HEK293 (cell line): ENCODE measurements at regions not wholly inside any gene's neighbourhood (a gene's known extent, or its start where the extent isn't known, plus 50 kb on each side); places are given as distances from the start of the nearest gene placed in this dataset.

Experiments
- CTCF ChIA-PET: fragments of 350-600 bp; formaldehyde crosslinking; extraction: SDS; loops from one replicate; lab custom pipeline; 2021; ENCODE audit warnings: antibody characterized with exemption; lab: Yijun Ruan, JAX
- POLR2A ChIA-PET: fragments of 300-600 bp; formaldehyde crosslinking; extraction: SDS; loops from one replicate; lab custom pipeline; 2020; ENCODE audit warnings: antibody characterized with exemption, inconsistent platforms; lab: Yijun Ruan, JAX
- H3K27ac ChIP-seq: fragments of 200-500 bp; sonication (Bioruptor generic); 2 replicates; pipeline ENCODE4 v1.5.1; 2014; ENCODE audit warnings: low read depth, low read length, control low read depth, inconsistent platforms; ENCODE audit errors: extremely low read depth
- H3K36me3 ChIP-seq, 2 experiments: fragments of 200-500 bp in 1 of 2; sonication (Bioruptor generic) in 1 of 2; 1 replicate in 1 of 2; 2 replicates in 1 of 2; pipeline ENCODE4 v1.5.1; 2014 to 2017; ENCODE audit warnings: inconsistent platforms in 2 of 2, low read length in 2 of 2; ENCODE audit not compliant: control insufficient read depth in 2 of 2, insufficient read depth in 1 of 2
- H3K4me1 ChIP-seq: fragments of 200-500 bp; sonication (Bioruptor generic); 2 replicates; pipeline ENCODE4 v1.5.1; 2014; ENCODE audit warnings: mild to moderate bottlenecking, low read length, inconsistent platforms; ENCODE audit not compliant: control insufficient read depth, insufficient read depth
- H3K4me3 ChIP-seq: 2 replicates; pipeline ENCODE4 v1.5.1; 2011; ENCODE audit warnings: low read depth, mild to moderate bottlenecking, control low read depth, low read length, moderate library complexity
- H3K9me3 ChIP-seq: fragments of 200-500 bp; sonication (Bioruptor generic); 2 replicates; pipeline ENCODE4 v1.5.1; 2014; ENCODE audit warnings: low read depth, low read length, inconsistent platforms; ENCODE audit not compliant: control insufficient read depth, insufficient read depth
- BCL11B ChIP-seq: fragments of 450-650 bp; formaldehyde crosslinking; IDR thresholded peaks from 2 replicates; pipeline ENCODE4 v1.5.1; 2016; ENCODE audit warnings: low read depth, missing biosample characterization, missing genetic modification characterization
- HOXD13 ChIP-seq: sonication (generic); formaldehyde crosslinking; IDR thresholded peaks from 2 replicates; pipeline ENCODE4 v1.8.0; 2022; ENCODE audit warnings: missing genetic modification reagents, borderline replicate concordance
- KLF9 ChIP-seq: fragments of 450-650 bp; formaldehyde crosslinking; IDR thresholded peaks from 2 replicates; pipeline ENCODE4 v1.5.1; 2016; ENCODE audit warnings: missing biosample characterization, missing genetic modification characterization, low read depth
- SP7 ChIP-seq: fragments of 450-650 bp; formaldehyde crosslinking; IDR thresholded peaks from 2 replicates; pipeline ENCODE4 v1.5.1; 2016; ENCODE audit warnings: missing biosample characterization, missing genetic modification characterization
- ZFHX2 ChIP-seq: fragments of 450-650 bp; formaldehyde crosslinking; conservative IDR thresholded peaks from 2 replicates; pipeline ENCODE4 v1.5.1; 2016; ENCODE audit warnings: missing biosample characterization, missing genetic modification characterization
- ZNF133 ChIP-seq: fragments of 450-650 bp; formaldehyde crosslinking; IDR thresholded peaks from 2 replicates; pipeline ENCODE4 v1.5.1; 2016; ENCODE audit warnings: missing biosample characterization, missing genetic modification characterization
- ZNF138 ChIP-seq: fragments of 450-650 bp; formaldehyde crosslinking; IDR thresholded peaks from 2 replicates; pipeline ENCODE4 v1.5.1; 2016; ENCODE audit warnings: missing biosample characterization, missing genetic modification characterization, borderline replicate concordance
- ZNF155 ChIP-seq: fragments of 450-650 bp; formaldehyde crosslinking; IDR thresholded peaks from 2 replicates; pipeline ENCODE4 v1.5.1; 2016; ENCODE audit warnings: missing biosample characterization, missing genetic modification characterization
- ZNF157 ChIP-seq: fragments of 450-650 bp; formaldehyde crosslinking; IDR thresholded peaks from 2 replicates; pipeline ENCODE4 v1.5.1; 2016; ENCODE audit warnings: missing biosample characterization, missing genetic modification characterization
- ZNF16 ChIP-seq: fragments of 450-650 bp; formaldehyde crosslinking; IDR thresholded peaks from 2 replicates; pipeline ENCODE4 v1.5.1; 2016; ENCODE audit warnings: low read depth, missing biosample characterization, missing genetic modification characterization
- ZNF19 ChIP-seq: fragments of 450-650 bp; formaldehyde crosslinking; IDR thresholded peaks from 2 replicates; pipeline ENCODE4; 2016; ENCODE audit warnings: missing biosample characterization, missing genetic modification characterization, low read depth
- ZNF23 ChIP-seq: fragments of 450-650 bp; formaldehyde crosslinking; IDR thresholded peaks from 2 replicates; pipeline ENCODE4 v1.5.1; 2016; ENCODE audit warnings: missing biosample characterization, missing genetic modification characterization, borderline replicate concordance
- ZNF335 ChIP-seq: fragments of 450-650 bp; formaldehyde crosslinking; conservative IDR thresholded peaks from 2 replicates; pipeline ENCODE4 v1.5.1; 2016; ENCODE audit warnings: missing biosample characterization, missing genetic modification characterization
- ZNF350 ChIP-seq: fragments of 450-650 bp; formaldehyde crosslinking; IDR thresholded peaks from 2 replicates; pipeline ENCODE4 v1.5.0; 2017; ENCODE audit warnings: missing biosample characterization, mild to moderate bottlenecking, missing genetic modification characterization
- ZNF37A ChIP-seq: fragments of 450-650 bp; IDR thresholded peaks from 2 replicates; pipeline ENCODE4 v1.5.1; 2018; ENCODE audit warnings: missing biosample characterization, missing genetic modification characterization
- ZNF521 ChIP-seq: fragments of 450-650 bp; formaldehyde crosslinking; IDR thresholded peaks from 2 replicates; pipeline ENCODE4 v1.5.1; 2017; ENCODE audit warnings: missing biosample characterization, mild to moderate bottlenecking, missing genetic modification characterization
- ZNF544 ChIP-seq: fragments of 450-650 bp; formaldehyde crosslinking; IDR thresholded peaks from 2 replicates; pipeline ENCODE4 v1.5.0; 2017; ENCODE audit warnings: missing biosample characterization, missing genetic modification characterization
- ZNF621 ChIP-seq: fragments of 450-650 bp; formaldehyde crosslinking; IDR thresholded peaks from 2 replicates; pipeline ENCODE4 v1.5.1; 2017; ENCODE audit warnings: missing biosample characterization, missing genetic modification characterization
- ZNF658 ChIP-seq: fragments of 450-650 bp; formaldehyde crosslinking; IDR thresholded peaks from 2 replicates; pipeline ENCODE4; 2016; ENCODE audit warnings: missing biosample characterization, missing genetic modification characterization
- ZNF701 ChIP-seq: fragments of 450-650 bp; formaldehyde crosslinking; IDR thresholded peaks from 2 replicates; pipeline ENCODE4 v1.5.1; 2016; ENCODE audit warnings: missing biosample characterization, missing genetic modification characterization
- ZNF768 ChIP-seq: fragments of 450-650 bp; formaldehyde crosslinking; IDR thresholded peaks from 2 replicates; pipeline ENCODE4 v1.5.1; 2018; ENCODE audit warnings: missing biosample characterization, mild to moderate bottlenecking, missing genetic modification characterization
- ZNF792 ChIP-seq: fragments of 450-650 bp; formaldehyde crosslinking; IDR thresholded peaks from 2 replicates; pipeline ENCODE4 v1.5.1; 2016; ENCODE audit warnings: missing biosample characterization, missing genetic modification characterization
- TF ChIP-seq, protein P1 (sequence below): fragments of 450-650 bp; formaldehyde crosslinking; IDR thresholded peaks from 2 replicates; pipeline ENCODE4 v1.5.1; 2017; ENCODE audit warnings: missing biosample characterization, missing genetic modification characterization
- TF ChIP-seq, protein P2 (sequence below): fragments of 450-650 bp; formaldehyde crosslinking; IDR thresholded peaks from 2 replicates; pipeline ENCODE4 v1.5.1; 2016; ENCODE audit warnings: missing biosample characterization, missing genetic modification characterization
- TF ChIP-seq, protein P3 (sequence below): fragments of 450-650 bp; formaldehyde crosslinking; IDR thresholded peaks from 2 replicates; pipeline ENCODE4 v1.5.1; 2017; ENCODE audit warnings: missing biosample characterization, missing genetic modification characterization

GRCh38 chr14:65303190-65303898 is 109.2 kb upstream of the FUT8 start:
- Histone ChIP-seq H3K9me3 (no peaks in the 10 kb centered on the region), H3K4me1 (no peaks in the 10 kb centered on the region), H3K27ac (no peak overlapping the region)
- TF ChIP-seq ZNF335 (tag by site-specific recombination) (no peak), ZNF157 (tag by site-specific recombination) (no peak), BCL11B (tag by site-specific recombination) (no peak), ZNF521 (tag by site-specific recombination) (no peak), ZNF621 (no peak), ZNF768 (no peak), ZNF658 (tag by site-specific recombination) (no peak), ZNF544 (tag by site-specific recombination) (no peak), ZNF792 (no peak), SP7 (no peak), ZNF133 (tag by site-specific recombination) (no peak), ZNF16 (no peak)
- TF ChIP-seq, protein P1, sequence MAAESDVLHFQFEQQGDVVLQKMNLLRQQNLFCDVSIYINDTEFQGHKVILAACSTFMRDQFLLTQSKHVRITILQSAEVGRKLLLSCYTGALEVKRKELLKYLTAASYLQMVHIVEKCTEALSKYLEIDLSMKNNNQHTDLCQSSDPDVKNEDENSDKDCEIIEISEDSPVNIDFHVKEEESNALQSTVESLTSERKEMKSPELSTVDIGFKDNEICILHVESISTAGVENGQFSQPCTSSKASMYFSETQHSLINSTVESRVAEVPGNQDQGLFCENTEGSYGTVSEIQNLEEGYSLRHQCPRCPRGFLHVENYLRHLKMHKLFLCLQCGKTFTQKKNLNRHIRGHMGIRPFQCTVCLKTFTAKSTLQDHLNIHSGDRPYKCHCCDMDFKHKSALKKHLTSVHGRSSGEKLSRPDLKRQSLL (tag by site-specific recombination) = no peak
- TF ChIP-seq, all 188 proteins: peak for 0
- POLR2A ChIA-PET = no interaction called here
- CTCF ChIA-PET = interaction anchor here (0.6 kb wide), 1 partner anchor 17 kb away, joined by 3 read pairs; no protein-coding TSS in a partner anchor
- H3K4me3 ChIP-seq = no peak overlapping the region
- H3K36me3 ChIP-seq = no peaks in the 10 kb centered on the region

GRCh38 chr14:65303899-65304222 is 108.7 kb upstream of the FUT8 start:
- H3K9me3 ChIP-seq = no peaks in the 10 kb centered on the region
- ChIA-PET CTCF (interaction anchor here (0.7 kb wide), 1 partner anchor 40 kb away, joined by 3 read pairs; no protein-coding TSS in a partner anchor), POLR2A (no interaction called here)
- H3K4me3 ChIP-seq = no peak overlapping the region
- TF ChIP-seq ZNF335 (tag by site-specific recombination) = no peak
- TF ChIP-seq ZNF138 (tag by site-specific recombination) = no peak
- no peak for TF ChIP-seq KLF9 (tag by site-specific recombination)
- TF ChIP-seq, protein P2, sequence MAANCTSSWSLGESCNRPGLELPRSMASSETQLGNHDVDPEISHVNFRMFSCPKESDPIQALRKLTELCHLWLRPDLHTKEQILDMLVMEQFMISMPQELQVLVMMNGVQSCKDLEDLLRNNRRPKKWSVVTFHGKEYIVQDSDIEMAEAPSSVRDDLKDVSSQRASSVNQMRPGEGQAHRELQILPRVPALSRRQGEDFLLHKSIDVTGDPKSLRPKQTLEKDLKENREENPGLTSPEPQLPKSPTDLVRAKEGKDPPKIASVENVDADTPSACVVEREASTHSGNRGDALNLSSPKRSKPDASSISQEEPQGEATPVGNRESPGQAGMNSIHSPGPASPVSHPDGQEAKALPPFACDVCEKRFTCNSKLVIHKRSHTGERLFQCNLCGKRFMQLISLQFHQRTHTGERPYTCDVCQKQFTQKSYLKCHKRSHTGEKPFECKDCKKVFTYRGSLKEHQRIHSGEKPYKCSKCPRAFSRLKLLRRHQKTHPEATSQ (tag by site-specific recombination) = no peak
- no peak for TF ChIP-seq ZNF350 (tag by site-specific recombination)
- TF ChIP-seq ZNF155 (tag by site-specific recombination) = no peak
- TF ChIP-seq ZNF23 (tag by site-specific recombination) = no peak
- no peak for TF ChIP-seq ZFHX2 (tag by site-specific recombination)
- TF ChIP-seq ZNF19 = no peak
- TF ChIP-seq ZNF701 = no peak
- TF ChIP-seq, protein P3, sequence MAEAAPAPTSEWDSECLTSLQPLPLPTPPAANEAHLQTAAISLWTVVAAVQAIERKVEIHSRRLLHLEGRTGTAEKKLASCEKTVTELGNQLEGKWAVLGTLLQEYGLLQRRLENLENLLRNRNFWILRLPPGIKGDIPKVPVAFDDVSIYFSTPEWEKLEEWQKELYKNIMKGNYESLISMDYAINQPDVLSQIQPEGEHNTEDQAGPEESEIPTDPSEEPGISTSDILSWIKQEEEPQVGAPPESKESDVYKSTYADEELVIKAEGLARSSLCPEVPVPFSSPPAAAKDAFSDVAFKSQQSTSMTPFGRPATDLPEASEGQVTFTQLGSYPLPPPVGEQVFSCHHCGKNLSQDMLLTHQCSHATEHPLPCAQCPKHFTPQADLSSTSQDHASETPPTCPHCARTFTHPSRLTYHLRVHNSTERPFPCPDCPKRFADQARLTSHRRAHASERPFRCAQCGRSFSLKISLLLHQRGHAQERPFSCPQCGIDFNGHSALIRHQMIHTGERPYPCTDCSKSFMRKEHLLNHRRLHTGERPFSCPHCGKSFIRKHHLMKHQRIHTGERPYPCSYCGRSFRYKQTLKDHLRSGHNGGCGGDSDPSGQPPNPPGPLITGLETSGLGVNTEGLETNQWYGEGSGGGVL (tag by site-specific recombination) = no peak
- no peak for TF ChIP-seq HOXD13 (CRISPR knock-in tag)
- no peak for TF ChIP-seq ZNF37A (tag by site-specific recombination)
- no peaks in the 10 kb centered on the region for H3K36me3 ChIP-seq
- no peak overlapping the region for H3K27ac ChIP-seq
- no peaks in the 10 kb centered on the region for H3K4me1 ChIP-seq
